ENCODE measurements at regions not wholly inside any gene's neighbourhood (a gene's known extent, or its start where the extent isn't known, plus 50 kb on each side); places are given as distances from the start of the nearest gene placed in this dataset.
A peak's percentile ranks its signal among the peaks of the same experiment; 100 is the strongest.

- Histone ChIP-seq H2BK20ac (ENCODE audit: low read length) (no peak overlapping the region), H3K4me2 (ENCODE audit: insufficient read depth in 1 of 2, low read depth in 2 of 2, low read length in 2 of 2) (no peak overlapping the region), H2BK120ac (replicated peaks; ENCODE audit: low read depth, low read length) (no peak overlapping the region), H3K14ac (ENCODE audit: insufficient read length) (no peak overlapping the region), H3K79me2 (ENCODE audit: control insufficient read depth in 1 of 2, insufficient read depth in 2 of 2, low read length in 2 of 2) (no peaks in the 10 kb centered on the region), H4K91ac (replicated peaks; ENCODE audit: insufficient read length, low read length) (no peak overlapping the region), H3K23ac (ENCODE audit: insufficient read length) (no peak overlapping the region), H3K4me1 (replicated peaks in 1 of 4; ENCODE audit: control insufficient read depth in 3 of 4, insufficient read depth in 4 of 4, low read length in 3 of 4) (no peaks in the 10 kb centered on the region), H3K36me3 (ENCODE audit: control insufficient read depth in 2 of 4, insufficient read depth in 4 of 4, low read length in 3 of 4) (no peaks in the 10 kb centered on the region), H3K56ac (replicated peaks; ENCODE audit: insufficient read length, low read depth, low read length) (no peak overlapping the region), H2AFZ (ENCODE audit: low read length) (peak overlapping the region; percentile 90; the same call in 1 of the 2 replicates), H3K4ac (replicated peaks; ENCODE audit: insufficient read length, low read depth, low read length) (no peak overlapping the region), H2BK15ac (ENCODE audit: low read length) (no peak overlapping the region), H3K27ac (ENCODE audit: low read depth, low read length) (no peak overlapping the region), H4K5ac (ENCODE audit: insufficient read length, low read depth, low read length) (no peak overlapping the region), H3K23me2 (ENCODE audit: low read depth, low read length) (no peaks in the 10 kb centered on the region), H3K27me3 (replicated peaks in 1 of 4; ENCODE audit: control insufficient read depth in 3 of 4, extremely low read depth in 1 of 4, insufficient read depth in 3 of 4, low read length in 3 of 4) (no peaks in the 10 kb centered on the region), H4K8ac (ENCODE audit: extremely low read depth, insufficient read depth, low read length) (no peak overlapping the region), H3K79me1 (ENCODE audit: low read depth, low read length) (no peaks in the 10 kb centered on the region), H3K18ac (ENCODE audit: extremely low read depth, low read length) (no peak overlapping the region), H3K9ac (replicated peaks in 1 of 4; ENCODE audit: extremely low read depth in 1 of 4, low read depth in 3 of 4, low read length in 3 of 4) (no peak overlapping the region), H2BK12ac (ENCODE audit: low read depth, low read length) (no peak overlapping the region), H2BK5ac (ENCODE audit: low read depth, low read length) (no peak overlapping the region), H4K20me1 (replicated peaks in 1 of 2; ENCODE audit: control insufficient read depth in 1 of 2, insufficient read depth in 2 of 2, low read length in 2 of 2) (no peaks in the 10 kb centered on the region), H3K9me3 (ENCODE audit: insufficient read depth in 2 of 2, low read depth in 1 of 2, low read length in 1 of 2) (no peaks in the 10 kb centered on the region), H3K4me3 (ENCODE audit: extremely low read depth in 1 of 4, insufficient read depth in 2 of 4, low read depth in 3 of 4, low read length in 4 of 4) (no peak overlapping the region), H2AK5ac (ENCODE audit: low read depth, low read length) (no peak overlapping the region)
- WGBS, 2 experiments (ENCODE audit: extremely low coverage in 1 of 2, insufficient coverage in 1 of 2, insufficient read length in 1 of 2, insufficient replicate concordance in 2 of 2, low coverage in 1 of 2, low lambda C conversion rate in 2 of 2, missing lambda C conversion rate in 1 of 2), result 84% methylated on average over 5 of the region's 5 CpGs; no CpG with 5 or more reads in 1 of the 2 experiments
- POLR2A ChIA-PET (ENCODE audit: partially characterized antibody), result no interaction called here
- FAIRE-seq (no peak), DNase-seq (ENCODE audit: low read depth in 1 of 2, low spot score in 2 of 2) (no peak)
- CTCF ChIA-PET (ENCODE audit: partially characterized antibody), result no interaction called here
- TF ChIP-seq MAX (IDR thresholded peaks at IDR 0.05) (no peak), GABPA (IDR thresholded peaks at IDR 0.05; ENCODE audit: borderline replicate concordance, insufficient read depth, low read length) (no peak), RFX5 (IDR thresholded peaks at IDR 0.05; ENCODE audit: borderline replicate concordance, low read depth, low read length) (no peak), POU5F1 (IDR thresholded peaks at IDR 0.05; ENCODE audit: low read depth, low read length) (no peak), NANOG (IDR thresholded peaks at IDR 0.05; ENCODE audit: insufficient read depth, low read depth, low read length, poor library complexity, severe bottlenecking) (no peak), KDM1A (IDR thresholded peaks at IDR 0.05; ENCODE audit: borderline replicate concordance, low read length) (no peak), SP1 (IDR thresholded peaks at IDR 0.05; ENCODE audit: low read depth, low read length) (no peak), NRF1 (IDR thresholded peaks at IDR 0.05; ENCODE audit: low read depth, low read length) (no peak), CBX5 (IDR thresholded peaks at IDR 0.05; ENCODE audit: low read depth, low read length) (no peak), USF2 (IDR thresholded peaks at IDR 0.05; ENCODE audit: low read length) (no peak), CTBP2 (IDR thresholded peaks at IDR 0.05; ENCODE audit: borderline replicate concordance, insufficient read depth, insufficient read length, low read length) (no peak), SP2 (IDR thresholded peaks at IDR 0.05; ENCODE audit: low read length) (no peak), BACH1 (IDR thresholded peaks at IDR 0.05; ENCODE audit: low read length) (no peak)
Measured at GRCh38 chr5:90337449-90338052, 72.0 kb downstream of the CETN3 start.
